Fibroblast of pulmonary artery (primary cell): ENCODE measurements at regions not wholly inside any gene's neighbourhood (a gene's known extent, or its start where the extent isn't known, plus 50 kb on each side); places are given as distances from the start of the nearest gene placed in this dataset.
"Not testable (repeated sequence)": the region's sequence is repeated elsewhere in the genome, so short reads cannot be mapped to it uniquely, and the experiment has no call there.

ENCODE experiments used
- DNase-seq: peaks from one replicate; pipeline ENCODE4 v3.0.0-alpha.2; 2010; ENCODE audit warnings: low read depth
- H3K4me3 ChIP-seq: replicated peaks from 2 replicates; pipeline ENCODE4 v1.5.1; 2011; ENCODE audit warnings: low read depth, mild to moderate bottlenecking, control low read depth, low read length, moderate library complexity
- TF ChIP-seq, protein P1 (sequence below): IDR thresholded peaks from 2 replicates; pipeline ENCODE4 v1.5.1; 2011; ENCODE audit warnings: mild to moderate bottlenecking, control low read depth, low read length, inconsistent platforms; ENCODE audit errors: missing control alignments

DNA sequence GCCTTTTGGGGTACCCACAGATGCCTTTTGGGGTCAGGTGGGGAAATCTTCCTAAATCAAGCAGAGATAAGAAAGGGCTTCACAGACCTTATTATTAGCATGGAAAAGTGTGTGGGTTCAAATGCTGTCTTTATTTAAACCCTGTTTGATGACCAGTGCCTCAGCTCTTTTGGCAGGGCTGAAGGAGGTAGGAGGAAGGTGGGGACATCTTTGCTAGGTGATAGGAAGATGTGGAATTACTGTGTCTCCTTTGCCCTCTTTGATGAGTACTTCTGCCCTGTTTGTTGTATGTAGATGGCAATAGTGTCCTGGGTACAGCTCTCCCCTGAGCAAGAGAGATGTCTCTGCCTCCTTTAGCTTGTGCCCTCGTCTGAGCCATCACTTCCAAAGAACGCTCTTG is 333.3 kb upstream of the ROPN1 start:
- no peak for DNase-seq
- no peak overlapping the region for H3K4me3 ChIP-seq
- TF ChIP-seq, protein P1, sequence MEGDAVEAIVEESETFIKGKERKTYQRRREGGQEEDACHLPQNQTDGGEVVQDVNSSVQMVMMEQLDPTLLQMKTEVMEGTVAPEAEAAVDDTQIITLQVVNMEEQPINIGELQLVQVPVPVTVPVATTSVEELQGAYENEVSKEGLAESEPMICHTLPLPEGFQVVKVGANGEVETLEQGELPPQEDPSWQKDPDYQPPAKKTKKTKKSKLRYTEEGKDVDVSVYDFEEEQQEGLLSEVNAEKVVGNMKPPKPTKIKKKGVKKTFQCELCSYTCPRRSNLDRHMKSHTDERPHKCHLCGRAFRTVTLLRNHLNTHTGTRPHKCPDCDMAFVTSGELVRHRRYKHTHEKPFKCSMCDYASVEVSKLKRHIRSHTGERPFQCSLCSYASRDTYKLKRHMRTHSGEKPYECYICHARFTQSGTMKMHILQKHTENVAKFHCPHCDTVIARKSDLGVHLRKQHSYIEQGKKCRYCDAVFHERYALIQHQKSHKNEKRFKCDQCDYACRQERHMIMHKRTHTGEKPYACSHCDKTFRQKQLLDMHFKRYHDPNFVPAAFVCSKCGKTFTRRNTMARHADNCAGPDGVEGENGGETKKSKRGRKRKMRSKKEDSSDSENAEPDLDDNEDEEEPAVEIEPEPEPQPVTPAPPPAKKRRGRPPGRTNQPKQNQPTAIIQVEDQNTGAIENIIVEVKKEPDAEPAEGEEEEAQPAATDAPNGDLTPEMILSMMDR, result no peak

- H3K4me3 ChIP-seq, result no peak overlapping the region
- TF ChIP-seq, protein P1, result no peak
- DNase-seq, result no peak
Observed at GRCh38 chr3:124329723-124330122, 337.8 kb upstream of the ROPN1 start.

GRCh38 chr3:124333931-124334640 is 342.2 kb upstream of the ROPN1 start:
- DNase-seq, result no peak
- no peak overlapping the region for H3K4me3 ChIP-seq
- TF ChIP-seq, protein P1, result no peak

- TF ChIP-seq, protein P1, result no peak
- H3K4me3 ChIP-seq, result no peak overlapping the region
- DNase-seq, result no peak
Observed at GRCh38 chr3:124336067-124336656, 344.2 kb upstream of the ROPN1 start.

DNA sequence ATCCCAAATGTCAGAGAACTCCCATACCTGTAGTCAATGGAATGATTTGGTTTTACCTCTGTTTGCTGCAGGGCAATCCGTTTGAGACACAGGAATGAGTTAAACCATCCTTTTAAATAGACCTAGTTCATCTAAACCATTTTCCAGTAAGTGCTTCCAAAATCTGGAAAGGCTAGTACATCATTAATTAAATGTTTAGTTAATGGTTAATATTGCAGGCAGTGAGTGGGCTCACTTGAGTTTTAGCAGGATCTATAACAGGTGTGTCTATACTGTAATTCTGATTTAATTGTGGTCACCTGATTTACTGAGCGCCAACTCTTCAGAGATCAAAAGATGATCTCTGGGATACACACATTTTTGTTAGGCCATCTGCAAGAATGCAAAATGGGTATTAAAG is 353.9 kb upstream of the ROPN1 start:
- TF ChIP-seq, protein P1, result no peak

DNA sequence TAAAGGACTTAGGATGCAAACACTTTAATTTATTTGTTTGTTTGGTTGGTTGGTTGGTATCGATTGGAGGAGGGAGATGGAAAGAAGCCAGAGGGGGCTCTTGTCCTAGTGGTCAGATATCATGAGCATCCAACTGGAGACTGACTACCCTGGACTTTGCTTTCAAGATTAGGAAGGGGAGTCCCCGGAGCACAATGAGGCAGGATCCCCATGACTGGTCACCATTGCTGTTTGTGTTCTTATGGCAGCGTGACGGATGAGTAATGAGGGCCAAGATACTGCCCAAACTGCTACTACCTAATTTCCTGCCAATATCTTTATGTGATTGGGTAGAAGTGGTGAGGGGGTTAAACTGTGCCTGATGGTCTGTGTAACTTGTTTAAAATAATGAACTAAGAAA is 354.6 kb upstream of the ROPN1 start:
- TF ChIP-seq, protein P1, result no peak
- no peak for DNase-seq
- no peak overlapping the region for H3K4me3 ChIP-seq

More for the DNA sequence above, 353.9 kb upstream of the ROPN1 start:
- no peak for DNase-seq
- H3K4me3 ChIP-seq, result no peak overlapping the region

DNA sequence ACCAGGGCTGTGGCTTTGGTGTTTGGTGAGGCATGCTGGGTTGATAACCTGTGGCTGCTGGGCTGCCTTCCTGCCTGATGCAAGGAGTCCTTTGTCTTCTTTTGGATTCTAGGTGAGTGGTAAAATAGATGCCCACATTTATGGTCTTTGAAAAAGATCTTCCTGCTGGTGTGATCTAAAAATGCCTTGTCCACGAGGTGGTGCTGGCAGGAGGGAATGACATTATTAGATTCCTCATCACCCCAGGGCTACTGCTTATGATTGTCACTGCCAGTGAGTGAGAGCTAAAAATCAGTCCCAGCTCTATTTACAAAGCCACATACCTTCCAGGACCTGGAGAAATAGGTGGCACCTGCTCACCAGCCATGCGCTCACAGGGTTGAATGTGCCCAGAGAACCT is 355.5 kb upstream of the ROPN1 start:
- no peak for DNase-seq
- TF ChIP-seq, protein P1, result no peak
- H3K4me3 ChIP-seq, result no peak overlapping the region

DNA sequence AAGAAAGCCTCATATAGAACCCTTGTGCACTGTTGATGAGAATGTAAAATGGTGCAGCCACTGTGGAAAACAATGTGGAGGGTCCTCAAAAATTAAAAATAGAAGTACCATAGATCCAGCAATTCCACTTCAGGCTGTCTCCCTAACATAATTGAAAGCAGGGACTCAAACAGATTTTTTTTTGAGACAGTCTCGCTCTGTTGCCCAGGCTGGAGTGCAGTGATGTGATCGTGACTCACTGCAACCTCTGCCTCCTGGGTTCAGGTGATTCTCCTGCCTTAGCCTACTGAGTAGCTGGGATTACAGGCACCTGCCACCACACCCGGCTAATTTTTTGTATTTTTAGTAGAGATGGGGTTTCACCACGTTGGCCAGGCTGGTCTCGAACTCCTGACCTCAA is 356.6 kb upstream of the ROPN1 start:
- not testable (repeated sequence) for H3K4me3 ChIP-seq, DNase-seq
